ENCODE measurements at regions not wholly inside any gene's neighbourhood (a gene's known extent, or its start where the extent isn't known, plus 50 kb on each side); places are given as distances from the start of the nearest gene placed in this dataset.

DNA sequence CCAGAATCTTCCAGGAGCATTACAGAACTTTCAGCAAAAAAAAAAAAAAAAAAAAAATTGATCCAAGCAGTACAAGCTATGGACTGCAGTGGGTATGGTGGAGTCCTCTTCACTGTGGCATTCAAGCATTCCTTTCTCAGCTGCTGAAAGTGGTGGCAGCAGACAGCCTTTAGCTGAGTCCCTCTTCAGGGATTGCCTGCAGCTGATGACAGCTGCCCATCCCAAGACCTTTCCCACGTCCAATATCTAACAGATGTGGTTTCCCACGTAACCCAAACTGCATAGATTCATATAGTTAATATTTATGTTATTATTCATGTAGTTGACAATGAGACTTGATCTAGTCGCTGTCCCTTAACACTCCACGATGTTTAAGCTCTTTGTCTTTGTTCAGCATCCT lies 475.9 kb downstream of the TLE1 start:
- H3K27ac Mint-ChIP-seq = no peak overlapping the region
- POLR2A ChIA-PET = no interaction called here

DNA sequence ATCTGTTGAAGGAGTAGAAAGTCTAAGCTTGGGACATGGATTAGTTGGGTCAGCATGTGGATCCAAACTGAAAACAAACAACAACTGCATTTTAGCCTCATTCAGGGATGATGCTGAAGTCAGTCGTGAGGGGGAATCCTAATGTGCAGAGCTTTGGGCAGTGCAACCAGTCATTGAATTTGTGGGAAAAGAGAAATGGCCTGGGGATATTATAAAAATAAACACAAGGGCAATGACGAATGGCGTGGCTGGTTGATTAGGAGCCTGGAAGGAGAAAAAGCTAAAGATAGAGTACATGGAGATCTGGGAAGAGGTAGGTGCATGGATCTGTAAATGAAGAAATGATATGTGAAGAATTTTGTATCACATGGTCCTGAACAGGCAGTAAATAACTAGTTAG lies 477.6 kb downstream of the TLE1 start:
- no peak overlapping the region for H3K27ac Mint-ChIP-seq
- POLR2A ChIA-PET = no interaction called here
- DNase-seq = no peak
- H3K27me3 Mint-ChIP-seq = no peaks in the 10 kb centered on the region
- ATAC-seq (ENCODE audit: low read depth) = no peak
- H3K36me3 Mint-ChIP-seq = no peaks in the 10 kb centered on the region
- no peaks in the 10 kb centered on the region for H3K4me1 Mint-ChIP-seq
- no peak overlapping the region for H3K4me3 Mint-ChIP-seq
- H3K9me3 Mint-ChIP-seq = peaks cover under 1% of the 10 kb centered on the region

More for the DNA sequence above, 475.9 kb downstream of the TLE1 start:
- H3K36me3 Mint-ChIP-seq = no peaks in the 10 kb centered on the region
- ATAC-seq (ENCODE audit: low read depth) (no peak), DNase-seq (no peak)
- H3K27me3 Mint-ChIP-seq = no peaks in the 10 kb centered on the region
- H3K4me3 Mint-ChIP-seq = no peak overlapping the region
- H3K4me1 Mint-ChIP-seq = no peaks in the 10 kb centered on the region
- H3K9me3 Mint-ChIP-seq = no peaks in the 10 kb centered on the region

DNA sequence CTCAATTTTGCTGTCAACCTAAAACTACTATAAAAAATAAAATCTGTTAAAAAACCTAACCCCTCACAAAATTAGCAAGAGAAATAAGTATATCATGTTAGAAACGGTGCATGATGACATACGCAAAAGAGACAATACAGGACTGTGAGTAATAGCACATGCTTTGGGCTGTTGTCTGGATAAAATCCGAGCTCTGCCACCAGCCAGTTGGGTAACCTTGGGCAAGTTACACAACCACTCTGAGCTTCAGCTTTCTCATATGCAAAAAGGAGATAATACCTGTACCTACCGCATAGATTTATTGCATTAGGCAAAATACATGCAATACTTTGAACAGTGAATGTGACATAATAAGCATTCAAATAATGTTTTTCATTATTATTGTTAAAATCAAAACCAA lies 481.7 kb downstream of the TLE1 start:
- DNase-seq (no peak), ATAC-seq (ENCODE audit: low read depth) (no peak)
- Mint-ChIP-seq H3K4me3 (no peak overlapping the region), H3K27ac (no peak overlapping the region), H3K36me3 (no peaks in the 10 kb centered on the region), H3K4me1 (no peaks in the 10 kb centered on the region), H3K9me3 (peaks cover 2% of the 10 kb centered on the region), H3K27me3 (no peaks in the 10 kb centered on the region)
- POLR2A ChIA-PET = no interaction called here

DNA sequence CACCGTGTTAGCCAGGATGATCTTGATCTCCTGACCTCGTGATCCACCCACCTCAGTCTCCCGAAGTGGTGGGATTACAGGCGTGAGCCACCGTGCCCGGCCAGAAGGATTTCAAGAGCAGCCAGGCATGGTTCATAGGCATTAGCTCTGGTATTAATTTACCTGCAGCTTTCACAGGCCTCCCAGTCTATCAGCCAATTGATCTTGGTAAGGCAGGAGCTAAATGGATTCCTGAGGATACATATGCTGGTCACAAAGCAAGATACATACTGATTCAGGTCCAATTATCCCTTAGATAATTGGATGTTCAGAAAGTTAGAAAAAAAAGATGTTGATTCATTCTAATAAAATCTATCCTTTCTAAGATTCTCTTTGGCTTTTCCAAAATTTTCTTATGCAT lies 487.1 kb downstream of the TLE1 start:
- no peak overlapping the region for H3K27ac Mint-ChIP-seq
- no peak overlapping the region for H3K4me3 Mint-ChIP-seq
- H3K4me1 Mint-ChIP-seq = no peaks in the 10 kb centered on the region
- H3K9me3 Mint-ChIP-seq = peaks cover 4% of the 10 kb centered on the region
- DNase-seq (no peak), ATAC-seq (ENCODE audit: low read depth) (no peak)
- H3K27me3 Mint-ChIP-seq = no peaks in the 10 kb centered on the region
- POLR2A ChIA-PET = no interaction called here
- no peaks in the 10 kb centered on the region for H3K36me3 Mint-ChIP-seq

DNA sequence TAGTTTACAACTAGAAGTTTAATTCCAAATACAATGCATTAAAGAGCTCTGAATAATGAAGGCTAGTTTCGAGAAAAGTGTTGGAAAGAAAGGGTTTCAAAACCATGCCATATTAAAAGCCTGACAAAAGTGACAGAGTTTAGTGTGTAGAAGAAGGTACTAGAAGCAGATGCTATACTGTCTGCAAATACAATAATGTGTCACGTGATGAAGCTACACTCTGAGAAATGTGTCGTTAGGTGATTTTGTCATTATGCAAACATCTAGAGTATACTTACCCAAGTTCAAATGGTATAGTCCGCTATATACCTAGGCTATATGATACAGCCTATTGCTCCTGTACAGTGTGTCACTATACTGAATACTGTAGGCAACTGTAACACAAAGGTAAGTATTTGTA lies 494.1 kb downstream of the TLE1 start:
- POLR2A ChIA-PET = no interaction called here
- no peak for ATAC-seq (ENCODE audit: low read depth)

DNA sequence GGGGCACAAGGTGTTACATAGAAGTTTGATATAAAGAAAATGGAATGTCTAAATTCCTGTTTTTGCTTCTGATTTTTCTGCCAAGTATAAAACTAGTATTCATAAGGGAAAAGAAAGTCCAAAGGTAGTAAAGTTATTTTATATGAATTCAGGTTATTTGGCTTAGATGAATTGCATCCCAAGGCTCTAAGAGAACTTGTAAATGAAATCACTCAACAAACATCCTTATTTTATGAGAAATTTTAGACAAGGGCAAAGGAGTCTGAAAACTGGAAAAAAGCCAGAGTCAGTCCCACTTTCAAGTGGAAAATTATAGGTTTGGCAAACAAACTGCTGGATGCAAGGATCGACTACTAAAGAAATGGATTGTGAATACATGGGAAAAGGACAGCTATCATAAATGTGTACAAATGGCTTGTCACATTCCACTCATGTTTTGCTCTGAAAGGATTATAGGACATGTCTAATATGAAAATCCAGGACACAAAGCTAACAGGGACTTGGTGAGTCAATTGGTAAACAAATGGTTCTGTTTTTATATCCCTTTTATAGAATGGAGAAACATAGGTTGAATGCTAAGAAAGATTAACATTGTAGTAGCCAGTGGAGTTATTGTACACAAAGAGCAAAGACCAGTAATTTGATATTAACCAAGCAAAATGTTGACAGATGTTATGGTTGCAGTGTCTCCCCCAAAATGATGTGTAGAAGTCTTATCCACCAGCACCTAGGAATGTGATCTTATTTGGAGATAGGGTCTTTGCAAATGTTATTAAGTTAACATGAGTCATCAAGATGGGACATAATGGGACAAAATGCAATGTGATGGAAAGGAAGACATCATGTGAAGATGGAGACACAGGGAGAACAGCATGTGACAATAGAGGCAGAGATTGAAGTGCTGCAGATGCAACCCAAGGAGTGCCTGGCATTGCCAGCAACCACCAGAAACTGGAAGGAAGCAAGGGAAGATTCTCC lies 495.7 kb downstream of the TLE1 start:
- DNase-seq = no peak
- Mint-ChIP-seq H3K4me1 (no peaks in the 10 kb centered on the region), H3K4me3 (no peak overlapping the region), H3K27me3 (no peaks in the 10 kb centered on the region), H3K36me3 (no peaks in the 10 kb centered on the region), H3K27ac (no peak overlapping the region), H3K9me3 (peaks cover 2% of the 10 kb centered on the region)
- POLR2A ChIA-PET = no interaction called here
- ATAC-seq (ENCODE audit: low read depth) = no peak

More for the DNA sequence above, 494.1 kb downstream of the TLE1 start:
- Mint-ChIP-seq H3K27me3 (no peaks in the 10 kb centered on the region), H3K9me3 (peaks cover 2% of the 10 kb centered on the region), H3K4me1 (no peaks in the 10 kb centered on the region), H3K36me3 (no peaks in the 10 kb centered on the region), H3K27ac (no peak overlapping the region), H3K4me3 (no peak overlapping the region)
- no peak for DNase-seq

DNA sequence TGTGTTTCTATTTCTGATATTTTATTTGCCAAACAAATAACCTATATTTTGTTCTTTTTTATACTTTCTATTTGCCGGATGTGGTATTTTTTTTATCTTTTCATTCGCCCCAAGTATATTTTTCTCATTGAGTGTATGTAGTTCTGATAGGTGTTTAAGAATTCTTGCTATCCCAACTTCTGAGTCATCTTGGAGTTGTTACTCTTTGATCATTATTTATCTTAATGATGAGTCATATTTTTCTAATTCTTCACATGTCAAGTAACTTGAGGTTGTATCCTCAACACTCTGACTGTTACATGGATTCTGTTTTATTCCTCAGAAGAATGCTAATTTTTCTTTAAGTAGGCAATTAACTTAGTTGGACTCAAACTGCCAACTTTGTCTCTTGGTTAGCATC lies 498.1 kb downstream of the TLE1 start:
- no peaks in the 10 kb centered on the region for H3K27me3 Mint-ChIP-seq

DNA sequence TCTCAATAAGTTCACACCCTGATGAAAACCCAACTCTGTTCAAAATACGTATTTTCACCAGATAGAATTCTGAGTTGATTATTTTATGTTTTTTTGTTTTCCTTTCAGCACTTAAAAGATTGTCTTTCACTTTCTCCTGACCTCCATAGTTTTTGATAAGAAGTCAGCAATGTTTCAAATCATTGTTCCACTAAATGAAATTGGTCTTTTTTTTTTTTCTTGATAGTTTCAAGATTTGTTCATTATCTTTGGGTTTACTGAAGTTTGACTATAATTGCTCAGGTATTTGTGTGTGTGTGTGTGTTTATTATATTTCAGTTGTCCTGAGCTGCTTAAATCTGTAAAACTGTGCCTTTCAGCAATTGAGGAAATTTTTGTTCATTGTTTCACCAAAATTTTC lies 498.7 kb downstream of the TLE1 start:
- no peaks in the 10 kb centered on the region for H3K27me3 Mint-ChIP-seq
- H3K4me1 Mint-ChIP-seq = no peaks in the 10 kb centered on the region
- no peaks in the 10 kb centered on the region for H3K36me3 Mint-ChIP-seq
- POLR2A ChIA-PET = no interaction called here
- H3K9me3 Mint-ChIP-seq = peaks cover 2% of the 10 kb centered on the region
- no peak overlapping the region for H3K4me3 Mint-ChIP-seq
- H3K27ac Mint-ChIP-seq = no peak overlapping the region
- ATAC-seq (ENCODE audit: low read depth) (no peak), DNase-seq (no peak)

More for the DNA sequence above, 498.1 kb downstream of the TLE1 start:
- no peak for DNase-seq
- H3K4me3 Mint-ChIP-seq = no peak overlapping the region
- H3K27ac Mint-ChIP-seq = no peak overlapping the region
- H3K9me3 Mint-ChIP-seq = peaks cover 2% of the 10 kb centered on the region
- POLR2A ChIA-PET = no interaction called here
- no peaks in the 10 kb centered on the region for H3K36me3 Mint-ChIP-seq
- no peaks in the 10 kb centered on the region for H3K4me1 Mint-ChIP-seq
- no peak for ATAC-seq (ENCODE audit: low read depth)

DNA sequence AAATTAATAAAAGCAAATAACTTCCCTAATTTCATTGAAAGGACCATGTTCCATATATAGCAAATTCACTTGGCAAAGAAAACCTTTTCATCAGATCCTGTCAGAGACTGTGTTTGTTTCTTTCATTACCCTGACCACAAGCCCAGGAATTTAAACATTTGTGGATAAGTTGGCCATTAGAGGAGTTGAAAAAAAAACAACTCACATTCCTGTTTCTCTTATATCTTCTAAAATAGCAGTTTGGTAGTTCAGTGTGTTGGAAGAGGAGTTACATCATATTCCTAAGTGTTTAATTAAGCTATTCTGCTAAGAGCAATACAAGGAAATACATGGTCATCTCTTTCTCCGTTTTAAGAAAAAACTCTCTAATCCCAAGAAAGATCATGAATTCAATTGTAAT lies 505.6 kb downstream of the TLE1 start:
- ATAC-seq (ENCODE audit: low read depth) (no peak), DNase-seq (no peak)
- no peaks in the 10 kb centered on the region for H3K27me3 Mint-ChIP-seq
- no peak overlapping the region for H3K27ac Mint-ChIP-seq
- H3K9me3 Mint-ChIP-seq = no peaks in the 10 kb centered on the region
- POLR2A ChIA-PET = no interaction called here
- no peaks in the 10 kb centered on the region for H3K36me3 Mint-ChIP-seq
- no peak overlapping the region for H3K4me3 Mint-ChIP-seq
- H3K4me1 Mint-ChIP-seq = no peaks in the 10 kb centered on the region

DNA sequence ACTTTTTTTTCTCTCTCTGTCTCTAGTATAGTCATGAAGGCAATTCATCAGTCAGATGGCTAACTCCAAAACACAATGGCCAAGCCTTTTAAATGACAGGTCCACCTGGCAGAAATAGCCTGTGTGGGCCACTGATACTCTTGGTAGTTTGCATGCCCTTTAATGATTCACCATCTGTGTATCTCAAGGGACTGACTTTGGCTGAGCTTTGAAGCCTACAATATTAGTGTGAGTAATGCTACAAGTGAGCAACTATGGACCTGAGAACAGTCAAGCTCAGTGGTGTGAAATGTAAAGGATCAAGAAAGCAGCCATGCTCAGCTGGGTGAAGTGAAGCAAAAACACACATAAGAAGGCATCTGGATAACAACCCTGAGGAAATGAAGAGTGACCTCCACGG lies 506.9 kb downstream of the TLE1 start:
- H3K36me3 Mint-ChIP-seq = no peaks in the 10 kb centered on the region
- POLR2A ChIA-PET = no interaction called here
- no peaks in the 10 kb centered on the region for H3K27me3 Mint-ChIP-seq
- DNase-seq = no peak
- no peaks in the 10 kb centered on the region for H3K4me1 Mint-ChIP-seq
- ATAC-seq (ENCODE audit: low read depth) = no peak
- H3K4me3 Mint-ChIP-seq = no peak overlapping the region
- no peaks in the 10 kb centered on the region for H3K9me3 Mint-ChIP-seq
- no peak overlapping the region for H3K27ac Mint-ChIP-seq

DNA sequence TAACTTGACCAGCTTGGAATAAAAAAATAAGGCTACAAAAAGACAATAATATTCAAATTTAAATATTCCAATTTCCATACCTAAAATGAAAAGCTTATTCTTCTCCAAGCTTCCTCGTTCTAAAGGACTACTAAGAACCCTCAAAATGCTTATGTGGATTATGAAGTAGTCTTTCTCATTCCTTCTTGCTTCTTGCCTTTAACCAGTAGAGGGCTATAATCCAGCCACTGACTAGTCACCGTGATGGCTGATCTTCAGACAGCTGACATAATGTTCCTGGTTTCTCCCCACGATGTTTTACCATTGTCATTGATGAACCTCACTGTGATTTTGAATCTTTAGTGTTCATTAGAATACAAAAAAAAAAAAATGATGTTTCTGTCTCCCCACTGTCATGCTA lies 515.3 kb downstream of the TLE1 start:
- DNase-seq (no peak), ATAC-seq (ENCODE audit: low read depth) (no peak)
- H3K4me1 Mint-ChIP-seq = no peaks in the 10 kb centered on the region
- POLR2A ChIA-PET = no interaction called here
- H3K27me3 Mint-ChIP-seq = no peaks in the 10 kb centered on the region
- H3K9me3 Mint-ChIP-seq = no peaks in the 10 kb centered on the region
- H3K36me3 Mint-ChIP-seq = no peaks in the 10 kb centered on the region
- H3K4me3 Mint-ChIP-seq = no peak overlapping the region
- no peak overlapping the region for H3K27ac Mint-ChIP-seq

DNA sequence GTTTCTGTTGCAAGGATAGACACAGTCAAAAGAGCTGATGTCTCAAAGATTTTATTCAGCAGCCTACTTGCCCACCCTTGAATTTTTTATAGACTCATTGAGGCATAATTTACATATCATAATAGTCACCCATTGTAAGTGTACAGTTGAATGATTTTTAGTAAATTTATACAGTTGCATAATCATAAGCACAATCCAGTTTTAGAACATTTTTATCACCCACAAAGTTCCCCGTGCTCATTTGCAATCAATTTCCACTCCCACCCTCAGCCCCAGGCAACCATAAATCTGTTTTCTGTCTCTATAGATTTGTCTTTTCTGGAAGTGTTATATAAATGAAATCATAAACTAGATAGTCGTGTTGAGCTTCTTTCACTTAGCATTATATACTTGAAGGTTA lies 517.7 kb downstream of the TLE1 start:
- H3K27me3 Mint-ChIP-seq = no peaks in the 10 kb centered on the region
- H3K9me3 Mint-ChIP-seq = peaks cover 5% of the 10 kb centered on the region
- H3K36me3 Mint-ChIP-seq = no peaks in the 10 kb centered on the region
- H3K4me3 Mint-ChIP-seq = no peak overlapping the region
- POLR2A ChIA-PET = no interaction called here
- DNase-seq = no peak
- H3K4me1 Mint-ChIP-seq = no peaks in the 10 kb centered on the region
- no peak for ATAC-seq (ENCODE audit: low read depth)
- H3K27ac Mint-ChIP-seq = no peak overlapping the region

DNA sequence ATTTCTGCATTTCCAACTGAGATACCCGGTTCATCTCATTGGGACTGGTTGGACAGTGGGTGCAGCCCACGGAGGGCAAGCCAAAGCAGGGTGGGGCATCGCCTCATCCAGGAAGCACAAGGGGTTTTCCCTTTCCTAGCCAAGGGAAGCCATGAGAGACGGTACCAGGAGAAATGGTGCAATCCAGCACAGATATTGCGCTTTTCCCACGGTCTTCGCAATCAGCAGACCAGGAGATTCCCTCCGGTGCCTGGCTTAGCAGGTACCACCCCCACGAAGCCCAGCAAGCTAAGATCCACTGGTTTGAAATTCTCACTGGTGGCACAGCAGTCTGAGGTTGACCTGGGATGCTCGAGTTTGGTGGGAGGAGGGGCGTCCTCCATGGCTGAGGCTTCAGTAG lies 527.0 kb downstream of the TLE1 start:
- Mint-ChIP-seq H3K27ac (no peak overlapping the region), H3K27me3 (no peaks in the 10 kb centered on the region), H3K4me3 (no peak overlapping the region), H3K36me3 (no peaks in the 10 kb centered on the region), H3K4me1 (no peaks in the 10 kb centered on the region), H3K9me3 (peaks cover 7% of the 10 kb centered on the region)
- ATAC-seq (ENCODE audit: low read depth) (no peak), DNase-seq (no peak)
- POLR2A ChIA-PET = no interaction called here

DNA sequence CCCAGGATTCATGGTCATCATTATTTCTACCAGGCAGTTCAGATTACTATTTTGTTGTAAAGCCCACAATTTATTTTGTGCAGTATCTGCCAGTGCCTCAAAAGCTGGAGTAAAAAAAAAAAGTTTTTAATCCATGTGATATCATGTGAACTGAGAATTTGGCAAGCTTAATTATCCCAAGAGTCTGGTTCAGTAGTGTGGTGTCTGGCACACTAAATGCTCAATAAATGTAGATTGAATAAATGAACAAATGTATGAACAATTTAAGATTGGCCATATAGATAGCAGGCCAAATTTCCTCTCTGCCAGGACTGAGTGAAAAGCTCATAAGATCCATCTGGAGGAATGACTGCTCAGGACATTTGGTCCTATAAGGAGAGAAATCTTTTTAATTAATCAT lies 533.0 kb downstream of the TLE1 start:
- no peaks in the 10 kb centered on the region for H3K36me3 Mint-ChIP-seq
- H3K9me3 Mint-ChIP-seq = peaks cover 2% of the 10 kb centered on the region
- no peaks in the 10 kb centered on the region for H3K4me1 Mint-ChIP-seq
- no peak overlapping the region for H3K27ac Mint-ChIP-seq
- no peak overlapping the region for H3K4me3 Mint-ChIP-seq
- POLR2A ChIA-PET = no interaction called here
- no peak for DNase-seq
- H3K27me3 Mint-ChIP-seq = no peaks in the 10 kb centered on the region
- no peak for ATAC-seq (ENCODE audit: low read depth)

All from activated naive CD8-positive, alpha-beta T cell treated with anti-CD3 and anti-CD28 coated beads, Interleukin-2, amount 10 ng/mL, durations not matched to agents 7 days and 5 days (primary cell).